ENCODE measurements at regions not wholly inside any gene's neighbourhood (a gene's known extent, or its start where the extent isn't known, plus 50 kb on each side); places are given as distances from the start of the nearest gene placed in this dataset.

- Mint-ChIP-seq H3K36me3 (ENCODE audit: insufficient read depth, unreplicated experiment) (no peaks in the 10 kb centered on the region), H3K27ac (ENCODE audit: unreplicated experiment) (no peak overlapping the region), H3K27me3 (ENCODE audit: insufficient read depth, unreplicated experiment) (no peaks in the 10 kb centered on the region), H3K4me1 (ENCODE audit: low read depth, unreplicated experiment) (no peaks in the 10 kb centered on the region), H3K4me3 (ENCODE audit: unreplicated experiment) (no peak overlapping the region), H3K9me3 (ENCODE audit: unreplicated experiment) (no peaks in the 10 kb centered on the region)
- H3K4me3 ChIP-seq (ENCODE audit: low read depth, low read length): no peak overlapping the region
- DNase-seq: no peak
- CTCF ChIA-PET: no interaction called here
- H3K36me3 ChIP-seq (ENCODE audit: control insufficient read depth, insufficient read depth, low read length): no peaks in the 10 kb centered on the region
- POLR2A ChIA-PET: no interaction called here
- BruUV-seq (replicated peaks): no TSS peak
- no peak for TF ChIP-seq CTCF (IDR thresholded peaks at IDR 0.05; ENCODE audit: insufficient read depth in 1 of 2, low read depth in 1 of 2, low read length in 1 of 2, severe bottlenecking in 1 of 2, unreplicated experiment in 1 of 2)
- no peaks in the 10 kb centered on the region for H3K9me3 ChIP-seq
- H3K4me1 ChIP-seq: no peaks in the 10 kb centered on the region
- intact Hi-C loops (cut with micrococcal nuclease; ENCODE audit: unreplicated experiment): no loop called here
- H3K27me3 ChIP-seq (replicated peaks; ENCODE audit: control insufficient read depth, insufficient read depth, low read length): no peaks in the 10 kb centered on the region
Measured at GRCh38 chr3:165645191-165645590, 192.0 kb downstream of the BCHE start.

GRCh38 chr3:165644331-165644730 is 192.9 kb downstream of the BCHE start:
- TF ChIP-seq CTCF (IDR thresholded peaks at IDR 0.05; ENCODE audit: insufficient read depth in 1 of 2, low read depth in 1 of 2, low read length in 1 of 2, severe bottlenecking in 1 of 2, unreplicated experiment in 1 of 2): no peak
- Mint-ChIP-seq H3K9me3 (ENCODE audit: unreplicated experiment) (no peaks in the 10 kb centered on the region), H3K4me1 (ENCODE audit: low read depth, unreplicated experiment) (no peaks in the 10 kb centered on the region), H3K36me3 (ENCODE audit: insufficient read depth, unreplicated experiment) (no peaks in the 10 kb centered on the region), H3K4me3 (ENCODE audit: unreplicated experiment) (no peak overlapping the region), H3K27ac (ENCODE audit: unreplicated experiment) (no peak overlapping the region), H3K27me3 (ENCODE audit: insufficient read depth, unreplicated experiment) (no peaks in the 10 kb centered on the region)
- no peak for DNase-seq
- Histone ChIP-seq H3K9me3 (no peaks in the 10 kb centered on the region), H3K36me3 (ENCODE audit: control insufficient read depth, insufficient read depth, low read length) (no peaks in the 10 kb centered on the region), H3K27me3 (replicated peaks; ENCODE audit: control insufficient read depth, insufficient read depth, low read length) (no peaks in the 10 kb centered on the region), H3K4me1 (no peaks in the 10 kb centered on the region), H3K4me3 (ENCODE audit: low read depth, low read length) (no peak overlapping the region)
- no TSS peak for BruUV-seq (replicated peaks)
- ChIA-PET CTCF (no interaction called here), POLR2A (no interaction called here)
- intact Hi-C loops (cut with micrococcal nuclease; ENCODE audit: unreplicated experiment): no loop called here

GRCh38 chr3:165643425-165643824 is 193.8 kb downstream of the BCHE start:
- H3K4me3 Mint-ChIP-seq (ENCODE audit: unreplicated experiment): no peak overlapping the region
- no peaks in the 10 kb centered on the region for H3K4me1 ChIP-seq
- DNase-seq: no peak
- H3K27ac Mint-ChIP-seq (ENCODE audit: unreplicated experiment): no peak overlapping the region
- no peaks in the 10 kb centered on the region for H3K36me3 ChIP-seq (ENCODE audit: control insufficient read depth, insufficient read depth, low read length)
- no peaks in the 10 kb centered on the region for H3K4me1 Mint-ChIP-seq (ENCODE audit: low read depth, unreplicated experiment)
- intact Hi-C loops (cut with micrococcal nuclease; ENCODE audit: unreplicated experiment): no loop called here
- TF ChIP-seq CTCF (IDR thresholded peaks at IDR 0.05; ENCODE audit: insufficient read depth in 1 of 2, low read depth in 1 of 2, low read length in 1 of 2, severe bottlenecking in 1 of 2, unreplicated experiment in 1 of 2): no peak
- no peaks in the 10 kb centered on the region for H3K36me3 Mint-ChIP-seq (ENCODE audit: insufficient read depth, unreplicated experiment)
- H3K4me3 ChIP-seq (ENCODE audit: low read depth, low read length): no peak overlapping the region
- H3K27me3 ChIP-seq (replicated peaks; ENCODE audit: control insufficient read depth, insufficient read depth, low read length): no peaks in the 10 kb centered on the region
- H3K9me3 Mint-ChIP-seq (ENCODE audit: unreplicated experiment): no peaks in the 10 kb centered on the region
- CTCF ChIA-PET: no interaction called here
- POLR2A ChIA-PET: no interaction called here
- H3K9me3 ChIP-seq: no peaks in the 10 kb centered on the region
- no TSS peak for BruUV-seq (replicated peaks)
- H3K27me3 Mint-ChIP-seq (ENCODE audit: insufficient read depth, unreplicated experiment): no peaks in the 10 kb centered on the region
